ENCODE measurements at regions not wholly inside any gene's neighbourhood (a gene's known extent, or its start where the extent isn't known, plus 50 kb on each side); places are given as distances from the start of the nearest gene placed in this dataset.
"Not testable (repeated sequence)": the region's sequence is repeated elsewhere in the genome, so short reads cannot be mapped to it uniquely, and the experiment has no call there.

DNA sequence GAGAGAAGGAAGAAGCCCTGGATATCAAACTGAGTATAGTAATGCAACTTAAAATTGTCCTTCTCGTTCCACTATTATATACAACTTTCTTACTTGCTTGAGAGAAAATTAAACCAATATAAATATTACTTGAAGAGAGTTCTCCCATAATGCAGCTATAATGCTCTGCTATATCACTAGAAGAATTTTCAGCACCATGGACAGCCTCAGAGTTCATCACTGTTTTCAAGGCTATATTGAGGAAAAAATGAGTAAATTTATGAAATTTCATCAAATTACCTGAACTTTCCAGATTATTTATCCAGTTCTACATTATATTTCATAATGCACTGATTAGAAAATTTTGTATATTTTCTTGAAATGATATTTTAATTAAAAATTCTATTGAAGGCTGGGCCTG is 1053.5 kb upstream of the FAM98A start:
- peak; percentile 30 for DNase-seq

DNA sequence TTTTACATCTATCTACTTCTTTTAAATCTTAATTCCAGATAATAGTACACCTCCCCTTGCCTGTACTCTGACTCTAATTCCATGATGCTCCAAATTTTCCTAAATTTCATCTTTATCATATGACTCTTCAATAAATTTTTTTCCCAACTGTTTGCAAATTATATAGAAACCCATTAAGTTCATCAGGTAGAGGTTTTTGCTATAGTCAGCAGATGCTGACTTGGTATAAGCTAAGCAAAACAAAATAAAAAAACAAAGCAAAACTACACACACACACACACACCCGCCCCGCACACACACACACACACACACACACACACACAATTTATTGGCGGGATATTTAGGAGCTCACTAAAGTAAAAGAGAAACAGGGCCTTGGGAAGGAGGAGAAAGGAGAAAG is 1047.8 kb upstream of the FAM98A start:
- no peak for DNase-seq

DNA sequence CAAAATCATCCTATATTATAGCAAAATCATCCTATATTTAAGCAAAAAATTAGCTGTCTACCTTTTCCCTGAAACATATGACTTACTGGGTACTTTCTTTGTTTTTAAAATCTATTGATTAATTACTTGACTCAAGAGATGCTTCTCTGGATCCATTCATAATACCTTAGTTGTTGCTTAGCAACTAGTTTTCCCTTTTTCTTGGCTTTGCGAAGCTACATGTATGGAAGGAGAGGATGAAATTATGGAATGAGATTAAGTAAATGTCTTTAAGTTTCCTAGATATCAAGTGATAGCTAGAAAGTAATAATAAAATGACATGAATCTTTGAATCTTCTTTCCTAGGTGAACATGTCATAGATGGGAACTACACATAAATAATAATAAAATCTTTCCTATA is 1033.2 kb upstream of the FAM98A start:
- DNase-seq = no peak

DNA sequence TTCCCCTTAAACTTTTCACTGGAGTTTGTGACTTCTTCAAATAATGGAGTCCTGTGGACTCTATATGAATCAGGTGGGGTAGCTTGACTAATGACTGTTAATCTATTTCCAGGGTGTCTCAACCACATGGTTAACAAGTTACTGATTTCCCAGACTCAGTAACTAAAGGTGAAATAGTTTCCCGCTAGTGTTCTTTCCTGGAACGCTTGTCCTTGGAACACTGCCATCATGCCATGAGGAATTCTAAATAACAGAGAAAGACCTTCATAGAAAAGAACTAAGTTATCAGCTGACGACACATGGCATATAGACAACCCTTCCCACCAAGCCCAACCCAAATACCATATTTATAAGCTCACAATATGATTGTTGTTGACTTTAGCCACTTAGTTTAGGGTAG is 1027.9 kb upstream of the FAM98A start:
- peak; percentile 96 for DNase-seq

DNA sequence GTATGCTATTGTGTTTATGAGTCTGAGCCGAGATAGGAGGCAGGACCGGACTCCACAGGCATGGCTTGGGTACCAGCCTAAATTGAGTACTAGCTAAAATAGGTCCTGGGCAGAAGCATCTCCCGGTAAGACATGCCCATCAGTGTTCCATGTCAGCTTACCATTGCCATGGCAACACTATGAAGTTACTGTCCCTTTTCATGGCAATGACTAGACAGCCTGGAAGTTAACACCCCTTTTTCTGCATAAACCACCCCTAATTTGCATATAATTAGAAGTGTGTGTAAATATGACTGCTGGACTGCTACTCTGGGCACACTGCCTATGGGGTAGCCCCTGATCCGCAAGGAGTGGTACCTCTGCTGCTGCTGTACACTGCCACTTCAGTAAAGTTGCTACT is 1005.1 kb upstream of the FAM98A start:
- no peak for DNase-seq

DNA sequence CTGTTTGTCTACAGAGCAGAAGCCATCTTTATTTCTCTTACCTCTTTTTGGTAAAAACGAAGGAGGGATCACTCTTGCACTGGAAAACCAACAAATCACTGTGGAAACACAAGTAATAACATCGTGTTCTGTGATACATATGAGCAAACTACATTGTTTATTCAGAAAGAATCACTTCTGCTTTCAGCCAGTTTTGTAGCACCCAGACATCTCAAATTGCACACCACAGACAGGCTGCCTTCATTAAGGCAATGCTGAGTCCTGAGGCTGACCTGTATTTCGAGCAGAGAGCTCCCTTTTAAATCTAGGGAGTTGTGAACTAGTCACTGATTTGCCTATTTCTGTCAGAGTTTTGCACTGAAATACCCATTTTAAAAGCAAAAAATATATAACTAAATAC is 1003.2 kb upstream of the FAM98A start:
- no peak for DNase-seq

DNA sequence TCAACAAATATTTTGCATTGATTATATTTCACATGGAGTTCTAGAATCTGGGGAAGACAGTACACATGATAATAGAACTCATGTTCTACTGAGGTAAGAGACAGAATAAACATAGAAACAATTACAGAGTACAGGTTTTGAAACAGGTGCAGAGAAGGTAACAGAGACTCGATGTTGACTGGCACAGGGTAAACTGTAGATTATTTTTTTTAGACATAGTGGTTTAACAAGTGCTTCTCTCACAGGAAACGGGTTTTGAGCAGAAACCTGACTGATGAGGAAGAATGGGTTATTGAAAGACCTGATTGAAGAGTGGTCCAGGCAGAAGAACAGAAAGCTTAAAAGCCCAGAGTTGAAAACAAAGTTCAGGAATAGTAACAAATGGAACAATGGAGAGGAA is 1002.5 kb upstream of the FAM98A start:
- no peak for DNase-seq

DNA sequence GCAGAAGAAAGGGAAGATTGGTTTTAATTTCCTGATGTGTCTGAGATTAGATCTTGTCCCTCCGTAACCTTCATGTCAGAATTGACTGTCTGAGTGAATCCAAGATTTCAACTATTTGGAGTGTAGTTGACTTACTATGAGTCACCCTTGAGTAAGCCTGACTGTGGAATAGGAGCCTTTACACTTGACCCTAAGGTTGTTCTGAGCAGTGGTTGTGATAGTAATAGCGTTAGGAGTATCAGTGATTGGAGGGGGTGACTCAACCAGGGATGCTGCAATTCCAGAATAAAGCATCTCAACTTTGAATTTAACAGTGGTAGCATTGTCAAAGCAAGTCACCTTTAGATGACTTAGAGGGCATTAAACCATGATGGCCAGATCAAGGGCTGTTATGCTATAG is 979.5 kb upstream of the FAM98A start:
- DNase-seq = peak; percentile 10

DNA sequence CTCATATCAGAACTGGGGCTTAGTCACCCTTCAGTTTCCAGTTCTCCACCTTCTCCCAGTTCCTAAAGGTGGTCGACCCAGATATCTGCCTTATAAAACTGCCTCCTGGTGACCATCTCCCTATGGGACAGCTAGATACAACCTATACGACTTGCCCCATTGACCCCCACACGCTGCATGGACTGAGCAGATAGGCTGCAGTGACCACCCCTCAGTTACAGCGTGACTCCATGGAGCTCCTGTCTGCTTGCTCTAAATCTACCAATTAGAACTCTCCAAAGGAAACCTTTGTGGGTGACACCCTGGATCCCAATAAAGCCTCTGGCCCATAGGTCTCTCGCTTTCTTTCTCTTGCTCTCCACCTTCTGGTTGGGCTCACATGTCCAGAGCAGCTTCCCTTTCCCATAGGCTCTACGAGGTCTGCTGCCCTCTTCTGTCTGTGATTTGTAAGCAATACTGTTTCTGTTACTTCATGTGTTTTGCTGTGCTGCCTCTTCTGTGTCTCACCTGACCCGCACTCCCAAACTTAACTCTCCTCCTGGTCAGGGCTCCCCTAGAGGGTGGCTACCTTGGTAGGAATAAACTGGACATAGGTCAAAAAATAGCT is 971.3 kb upstream of the FAM98A start:
- DNase-seq = peak; percentile 45

DNA sequence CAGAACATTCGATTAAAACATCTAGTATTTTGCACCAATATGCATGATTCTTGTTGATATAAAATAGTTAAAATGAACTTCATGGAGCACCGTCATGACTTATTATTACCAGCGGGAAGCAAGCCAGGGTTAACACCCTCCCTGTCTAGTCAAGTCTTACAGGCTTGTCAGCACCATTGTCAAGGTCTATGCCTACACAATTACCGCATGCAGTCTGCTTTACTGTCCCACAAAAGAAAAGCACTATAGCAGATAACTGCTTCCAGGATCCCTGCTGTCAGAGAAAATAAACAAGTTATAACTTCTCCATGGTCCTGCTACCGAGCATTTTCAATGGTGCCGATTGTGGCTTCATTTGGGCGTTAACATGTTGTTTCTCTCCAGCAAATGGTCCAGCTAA is 968.0 kb upstream of the FAM98A start:
- no peak for DNase-seq

DNA sequence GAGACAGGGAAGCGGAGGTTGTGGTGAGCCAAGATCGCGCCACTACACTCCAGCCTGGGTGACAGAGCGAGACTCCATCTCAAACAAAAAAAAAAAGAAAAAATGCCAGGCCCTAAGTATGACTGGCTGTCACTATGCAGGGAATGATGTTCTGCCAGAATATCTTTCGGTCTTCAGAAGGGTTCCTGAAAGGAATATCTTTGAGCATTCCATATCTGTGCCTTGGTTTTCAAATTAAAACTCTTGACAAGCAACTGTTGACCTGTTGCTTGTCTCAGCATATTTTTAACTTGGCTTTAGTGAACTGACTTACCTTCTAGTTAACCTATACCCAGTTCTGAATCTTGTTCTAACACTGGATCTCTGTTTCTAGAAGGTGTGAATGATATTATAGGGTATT is 953.2 kb upstream of the FAM98A start:
- no peak for DNase-seq

DNA sequence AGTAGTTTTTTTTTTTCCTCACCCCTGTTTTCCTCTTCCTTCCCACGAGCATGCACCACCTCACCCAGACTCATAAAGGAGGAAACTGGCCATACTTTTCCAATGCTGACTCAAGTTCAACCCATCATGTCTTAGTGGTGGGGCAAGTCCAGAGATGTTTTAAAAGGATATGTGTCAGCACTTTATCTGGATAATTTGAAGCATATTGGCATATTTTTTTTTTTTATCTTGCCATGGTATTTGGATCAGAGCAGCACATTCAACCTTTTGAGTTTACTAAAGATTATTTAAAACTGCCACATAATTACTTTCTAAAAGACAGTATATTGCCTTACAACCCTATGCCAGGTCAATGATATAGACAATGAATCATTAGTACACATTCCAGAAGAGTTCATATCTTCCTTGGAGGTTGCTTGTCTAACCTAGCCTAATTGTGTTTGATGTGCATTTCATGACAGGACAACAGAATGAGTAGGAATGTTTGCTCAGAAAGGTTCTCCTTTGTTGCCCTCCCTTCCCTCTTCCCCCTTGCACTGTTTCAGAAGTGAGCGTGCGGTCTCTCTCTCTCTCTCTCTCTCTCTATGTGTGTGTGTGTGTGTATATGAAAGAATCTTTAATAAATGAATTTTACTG is 950.7 kb upstream of the FAM98A start:
- DNase-seq = no peak

DNA sequence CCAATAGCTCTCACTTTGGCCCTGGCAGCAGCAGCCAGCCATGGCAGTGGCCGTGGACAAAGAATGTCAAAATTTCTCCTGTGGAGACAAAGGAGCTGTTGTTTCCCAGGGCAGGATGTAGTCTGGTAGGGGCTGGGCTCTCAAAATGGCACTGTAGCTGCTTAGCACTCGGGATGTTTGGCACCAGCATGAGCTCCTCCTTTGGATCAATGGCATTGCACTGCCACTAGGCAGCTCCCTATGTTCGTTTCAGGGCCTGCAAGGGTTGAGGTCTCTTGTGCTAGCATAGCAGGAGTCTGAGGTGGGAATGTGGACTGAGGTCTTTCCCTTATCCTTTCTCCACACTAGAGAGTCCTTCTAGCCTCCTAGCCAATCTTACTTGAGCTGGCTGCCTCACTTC is 948.8 kb upstream of the FAM98A start:
- DNase-seq = no peak

DNA sequence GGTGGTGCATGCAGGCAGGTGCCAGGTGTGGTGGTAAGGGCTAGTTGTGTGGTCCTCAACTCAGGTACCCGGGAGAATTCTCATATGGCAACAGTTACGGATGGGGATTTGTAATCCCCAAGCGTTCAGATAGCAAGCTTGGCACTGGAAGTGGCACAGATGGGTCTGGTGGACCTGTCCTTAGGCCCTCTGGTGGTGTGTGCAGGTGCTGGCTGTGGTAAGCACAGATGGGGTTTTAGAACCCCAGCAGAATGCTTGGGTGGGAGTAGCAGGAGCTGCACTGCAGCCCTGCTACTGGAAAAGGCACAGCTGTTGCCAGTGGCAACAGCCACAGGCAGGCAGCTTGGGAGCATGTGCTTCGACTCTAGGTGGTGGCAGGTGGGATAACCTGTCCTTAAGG is 948.2 kb upstream of the FAM98A start:
- no peak for DNase-seq

DNA sequence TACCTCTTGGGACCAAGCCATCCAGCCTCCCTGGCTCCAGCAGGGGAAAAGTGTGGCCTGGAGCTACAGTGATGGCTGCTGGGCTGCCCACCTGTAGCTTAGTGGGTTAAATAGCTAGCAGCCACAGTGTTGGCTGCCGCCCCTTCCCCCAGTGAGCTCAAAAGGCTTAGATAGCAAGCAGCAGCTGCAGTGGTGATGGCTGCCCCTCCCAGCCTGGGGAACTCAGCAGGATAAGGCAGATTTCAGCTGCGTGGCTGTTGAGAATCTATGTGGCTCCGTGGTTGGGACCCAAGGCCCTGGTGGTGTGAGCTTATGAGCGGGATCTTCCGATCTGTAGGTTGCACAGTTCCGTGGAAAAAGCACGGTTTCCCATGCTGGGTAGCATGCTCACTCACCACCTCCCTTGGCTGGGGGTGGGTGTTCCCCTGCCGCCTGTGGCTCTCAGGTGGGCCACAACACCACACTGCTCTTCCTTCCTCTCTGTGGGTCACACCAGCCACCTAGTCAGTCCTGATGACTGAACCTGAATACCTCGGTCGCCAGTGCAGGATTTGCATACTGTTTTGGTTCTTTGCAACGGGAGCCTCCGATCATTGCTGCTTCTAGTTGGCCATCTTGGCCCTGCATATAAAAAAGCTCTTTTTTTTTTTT is 946.5 kb upstream of the FAM98A start:
- DNase-seq = no peak

DNA sequence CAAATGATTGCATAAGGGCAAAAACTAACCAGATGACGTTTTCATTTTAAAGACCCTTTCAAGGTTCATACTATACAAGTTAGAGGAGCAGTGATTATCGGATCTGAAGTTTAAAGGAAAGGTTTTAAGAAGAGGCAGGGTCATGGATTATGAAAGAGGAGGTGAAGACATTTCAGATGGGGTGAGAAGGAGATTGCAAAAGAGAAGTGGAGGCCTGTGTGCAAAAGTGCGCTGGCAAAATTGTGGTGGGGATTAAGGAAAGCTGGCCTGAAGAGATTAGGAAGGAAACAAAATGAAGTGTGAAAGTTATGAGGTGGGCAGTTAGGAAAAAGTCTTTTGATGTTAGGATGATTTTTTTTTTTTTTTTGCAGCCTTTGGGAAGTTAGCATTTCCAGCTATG is 935.7 kb upstream of the FAM98A start:
- no peak for DNase-seq

DNA sequence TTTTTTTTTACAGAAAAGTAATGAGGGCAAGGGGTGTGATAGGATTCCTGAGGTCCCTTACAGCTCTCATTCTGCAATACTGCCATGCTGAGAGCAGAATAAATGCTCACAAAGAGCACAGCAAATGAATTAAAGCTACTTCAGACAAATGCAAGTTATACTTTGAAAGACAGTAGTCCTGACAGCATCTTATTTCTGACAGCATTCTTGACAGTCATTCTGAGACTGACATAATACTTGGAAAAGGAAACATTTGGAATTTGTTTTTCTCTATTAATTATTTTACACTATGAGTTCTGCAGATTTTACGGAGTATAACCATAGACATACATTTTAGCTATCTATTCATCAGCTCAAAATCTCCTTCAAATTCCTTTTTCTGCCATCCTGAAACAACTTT is 935.2 kb upstream of the FAM98A start:
- no peak for DNase-seq

DNA sequence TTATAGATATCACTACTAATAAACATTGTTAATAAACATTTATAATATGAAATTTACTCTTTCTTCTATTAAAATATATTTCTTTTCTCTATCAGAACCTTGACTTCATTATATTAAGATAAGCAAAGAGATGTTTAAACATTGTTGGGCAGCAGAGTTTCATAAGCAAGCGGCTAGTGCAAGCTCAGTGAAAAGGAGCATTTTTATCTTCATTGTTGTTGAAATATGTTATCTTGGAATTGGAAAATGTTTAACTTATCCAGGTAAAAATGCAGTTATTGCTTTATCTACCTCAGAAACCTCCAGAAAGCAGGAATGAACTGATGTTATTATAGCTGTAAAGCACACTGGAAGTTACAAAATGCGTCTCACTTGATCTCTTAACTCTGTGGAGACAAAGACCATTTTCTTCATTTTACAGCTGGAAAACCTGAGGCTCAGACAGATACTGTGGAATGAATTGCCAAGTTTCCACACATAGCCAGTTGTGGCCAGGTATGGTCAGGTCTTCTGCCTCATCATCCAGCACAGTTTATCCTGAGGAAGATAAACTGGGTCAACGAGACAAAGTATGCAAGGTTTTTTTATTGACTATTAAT is 934.6 kb upstream of the FAM98A start:
- no peak for DNase-seq

DNA sequence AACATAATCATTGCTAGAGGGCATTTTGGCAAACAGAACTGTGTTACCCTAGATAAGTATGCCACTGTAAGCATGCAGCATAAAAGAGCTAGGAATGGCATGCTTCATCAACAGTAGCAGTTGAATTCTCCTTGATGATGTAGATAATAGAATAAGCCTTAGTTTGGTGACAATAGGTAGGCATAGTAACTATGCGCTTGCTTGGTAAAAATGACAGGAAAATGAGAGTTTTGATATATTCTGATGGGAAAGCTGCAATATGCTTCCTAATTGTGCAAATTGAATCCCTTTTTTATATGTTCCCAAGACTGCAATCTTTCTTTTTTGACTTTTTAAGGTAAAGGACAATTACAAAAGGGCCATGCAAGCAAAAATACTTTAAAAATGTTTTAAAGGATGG is 930.9 kb upstream of the FAM98A start:
- no peak for DNase-seq

DNA sequence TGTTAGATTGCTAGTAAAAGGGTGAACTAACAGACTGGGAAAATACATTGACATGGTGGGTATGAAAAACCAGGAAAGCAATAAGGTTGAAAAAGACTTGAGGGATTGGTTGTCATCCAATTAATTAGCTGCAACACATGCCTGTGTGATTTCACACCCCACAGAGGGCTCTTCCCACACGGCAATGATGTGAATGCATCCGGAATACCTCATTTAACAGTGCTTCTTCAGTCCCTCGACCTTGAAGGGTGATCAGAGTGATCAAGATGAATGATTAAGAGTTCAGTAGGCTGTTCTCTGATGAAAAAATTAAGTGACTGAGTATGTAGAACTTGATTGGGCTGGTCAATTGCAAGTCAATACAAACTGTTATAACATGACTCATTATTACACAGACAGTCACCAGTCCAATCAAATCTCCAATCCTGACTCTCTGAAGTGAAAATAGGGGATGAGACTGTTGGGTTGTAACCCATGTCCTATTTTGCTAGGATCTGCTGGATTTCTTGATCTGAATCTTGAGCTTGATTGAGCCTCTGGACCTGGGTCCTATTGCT is 924.9 kb upstream of the FAM98A start:
- DNase-seq = no peak

DNA sequence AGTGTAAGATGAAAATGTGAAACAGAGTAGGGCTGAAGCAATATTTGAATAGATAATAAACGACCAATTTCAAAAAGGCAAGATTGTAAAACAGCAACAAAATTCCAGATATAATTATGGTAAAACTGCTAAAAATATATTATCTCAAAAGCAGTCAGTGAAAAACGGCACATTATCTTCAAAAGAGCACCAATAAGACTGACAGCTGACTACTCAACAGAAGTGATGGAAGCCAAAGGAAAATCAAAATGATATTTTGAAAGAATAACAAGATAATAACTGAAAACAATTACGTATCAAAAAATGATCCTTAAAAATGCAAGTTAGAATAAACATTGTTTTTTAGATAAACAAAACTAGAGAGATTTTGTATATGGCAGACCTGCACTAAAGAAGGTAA is 920.6 kb upstream of the FAM98A start:
- no peak for DNase-seq

DNA sequence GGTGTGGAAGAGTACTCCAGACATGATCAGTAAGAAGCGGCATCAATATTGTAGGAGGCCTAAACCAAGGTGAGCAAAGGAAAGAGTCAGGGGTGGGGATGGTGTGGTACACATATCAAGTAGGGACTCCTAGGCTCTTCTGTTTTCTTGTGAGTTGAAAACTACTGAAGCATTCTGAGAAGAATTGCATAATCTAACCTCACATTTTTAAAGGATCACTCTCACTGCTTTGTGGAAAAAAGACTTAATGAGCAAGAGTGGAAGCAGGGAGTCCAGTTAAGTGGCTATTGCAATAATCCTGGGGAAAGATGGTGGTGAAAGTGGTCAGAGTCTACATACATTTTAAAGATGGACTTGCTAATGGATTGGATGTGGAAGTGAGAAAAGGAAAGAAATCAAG is 899.5 kb upstream of the FAM98A start:
- DNase-seq = no peak

DNA sequence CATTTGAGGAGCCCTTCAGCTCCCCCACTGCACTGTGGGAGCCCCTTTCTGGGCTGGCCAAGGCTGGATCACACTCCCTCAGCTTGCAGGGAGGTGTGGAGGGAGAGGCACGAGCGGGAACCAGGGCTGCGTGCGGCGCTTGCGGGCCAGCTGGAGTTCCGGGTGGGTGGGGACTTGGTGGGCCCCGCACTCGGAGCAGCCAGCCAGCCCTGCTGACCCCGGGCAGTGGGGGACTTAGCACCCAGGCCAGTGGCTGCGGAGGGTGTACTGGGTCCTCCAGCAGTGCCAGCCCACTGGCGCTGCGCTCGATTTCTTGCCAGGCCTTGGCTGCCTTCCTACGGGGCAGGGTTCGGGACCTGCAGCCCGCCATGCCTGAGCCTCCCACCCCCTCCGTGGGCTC is 895.1 kb upstream of the FAM98A start:
- not testable (repeated sequence) for DNase-seq

All from kidney glomerular epithelial cell (primary cell).